HG03135 (cell line): ENCODE measurements at regions not wholly inside any gene's neighbourhood (a gene's known extent, or its start where the extent isn't known, plus 50 kb on each side); places are given as distances from the start of the nearest gene placed in this dataset.
A peak's percentile ranks its signal among the peaks of the same experiment; 100 is the strongest.
"Not testable (repeated sequence)": the region's sequence is repeated elsewhere in the genome, so short reads cannot be mapped to it uniquely, and the experiment has no call there.

Experiments
- ATAC-seq: cut with Tn5 transposase; IDR thresholded peaks from one replicate; pipeline ENCODE4 v1.9.1; 2021; ENCODE audit warnings: mild to moderate bottlenecking, moderate library complexity; ENCODE audit not compliant: unreplicated experiment

DNA sequence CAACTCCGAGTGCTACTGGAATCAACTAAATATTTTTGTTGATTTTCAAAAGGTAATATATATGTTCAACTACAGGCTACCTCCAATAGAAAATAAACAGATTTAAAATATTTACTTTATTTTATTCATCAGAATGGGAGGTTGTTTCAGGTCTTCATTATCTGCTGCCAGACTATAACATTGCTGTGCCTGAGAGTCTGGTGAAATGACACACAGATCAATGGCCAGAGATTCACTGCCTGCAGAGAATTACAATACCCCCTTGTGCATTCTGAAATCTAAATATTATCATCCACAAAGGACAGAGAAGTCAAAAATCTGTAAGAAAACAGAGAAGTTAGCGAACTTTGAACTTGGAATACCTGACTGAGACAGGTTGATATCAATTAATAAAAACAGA, 667.8 kb upstream of the GJE1 start:
- ATAC-seq, result no peak

DNA sequence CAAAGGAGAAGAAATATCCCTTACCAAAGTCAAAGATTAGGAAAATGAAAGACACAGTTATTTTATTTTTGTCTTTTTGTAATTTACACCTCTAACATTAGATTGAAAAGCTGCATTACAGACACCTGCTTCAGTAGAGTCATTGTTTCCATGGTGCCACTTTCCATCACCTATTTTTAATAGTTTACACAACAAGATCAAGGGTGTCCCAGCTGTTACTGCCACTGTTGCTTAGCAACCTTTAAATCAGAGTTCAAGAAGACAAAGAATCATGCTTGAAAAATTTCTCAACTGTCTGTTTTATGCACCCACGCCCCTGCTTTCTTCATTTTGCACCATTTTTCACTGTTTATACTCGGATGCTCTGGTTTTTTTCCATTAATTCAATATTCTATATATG, 668.2 kb upstream of the GJE1 start:
- peak; percentile 81 for ATAC-seq

DNA sequence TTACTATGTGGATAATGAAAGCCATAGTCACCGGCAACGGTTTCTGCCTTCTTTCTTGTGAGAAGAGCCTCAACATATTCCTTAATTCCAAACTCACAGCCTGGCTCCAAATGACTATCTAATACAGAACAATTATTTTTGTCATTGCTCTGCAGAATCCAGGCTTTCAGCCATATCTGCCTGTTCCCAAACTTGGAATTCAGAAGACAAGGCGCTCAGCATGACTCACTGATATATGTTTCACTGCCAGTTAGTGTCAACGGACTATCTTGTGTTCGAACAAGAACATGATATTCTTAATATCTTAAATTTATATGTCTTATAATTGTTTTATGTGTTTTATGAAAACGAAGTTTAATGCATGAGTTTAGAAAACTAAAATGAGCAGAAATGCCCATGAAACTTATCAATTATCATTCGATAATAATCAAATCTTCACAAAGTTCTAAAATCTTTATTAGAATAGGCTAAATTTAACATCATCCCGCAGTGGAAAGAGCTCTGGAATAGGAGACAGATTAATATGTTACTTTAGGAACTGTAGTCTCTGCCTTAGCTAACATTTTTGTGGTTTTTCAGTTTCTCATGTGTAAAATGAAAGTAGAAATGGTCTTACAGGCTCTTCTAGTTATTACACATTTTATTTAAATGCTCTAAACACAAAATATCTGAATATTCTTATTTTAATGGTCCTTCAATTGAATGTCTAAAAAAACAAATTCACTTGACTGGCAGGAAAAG, 669.3 kb upstream of the GJE1 start:
- peak; percentile 78 for ATAC-seq

DNA sequence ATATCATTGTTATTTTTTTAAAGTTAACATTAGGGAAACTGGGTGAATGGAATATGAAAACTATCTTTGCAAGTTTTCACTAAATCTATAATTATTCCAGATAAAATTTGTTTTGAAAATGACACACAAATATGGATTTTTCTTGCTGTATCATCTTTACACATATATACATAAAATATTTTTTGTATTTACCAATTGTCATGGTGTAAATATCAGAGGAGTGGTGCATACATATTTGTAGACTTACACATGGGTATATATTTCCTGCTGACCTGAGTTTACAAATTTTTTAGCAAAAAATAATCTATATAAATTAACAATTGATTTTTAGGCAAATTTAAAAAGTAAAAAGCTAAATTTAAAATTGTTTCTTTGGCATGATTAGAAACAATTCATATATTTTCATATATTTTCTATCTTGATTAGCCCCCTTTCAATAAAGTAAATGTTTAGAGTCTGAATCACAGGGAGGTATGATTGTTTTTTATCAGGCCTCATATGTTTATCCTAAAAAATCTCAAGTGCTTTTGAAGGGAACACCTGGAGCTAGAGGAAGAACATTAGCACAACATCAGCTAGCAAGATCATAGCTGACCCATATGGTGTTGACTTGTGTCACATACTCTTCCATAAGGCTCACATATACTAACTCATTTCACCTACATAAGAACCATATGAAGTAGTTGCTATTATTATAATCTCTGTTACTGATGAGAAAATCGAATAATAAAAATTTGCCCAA, 671.8 kb upstream of the GJE1 start:
- no peak for ATAC-seq

DNA sequence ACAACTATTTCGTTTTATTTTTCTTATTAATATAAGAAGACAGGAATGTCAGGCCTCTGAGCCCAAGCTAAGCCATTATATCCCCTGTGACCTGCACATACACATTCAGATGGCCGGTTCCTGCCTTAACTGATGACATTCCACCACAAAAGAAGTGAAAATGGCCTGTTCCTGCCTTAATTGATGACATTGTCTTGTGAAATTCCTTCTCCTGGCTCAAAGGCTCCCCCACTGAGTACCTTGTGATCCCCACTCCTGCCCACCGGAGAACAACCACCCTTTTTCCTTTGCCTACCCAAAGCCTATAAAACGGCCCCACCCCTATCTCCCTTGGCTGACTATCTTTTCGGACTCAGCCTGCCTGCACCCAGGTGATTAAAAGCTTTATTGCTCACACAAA, 672.5 kb upstream of the GJE1 start:
- ATAC-seq, result not testable (repeated sequence)

DNA sequence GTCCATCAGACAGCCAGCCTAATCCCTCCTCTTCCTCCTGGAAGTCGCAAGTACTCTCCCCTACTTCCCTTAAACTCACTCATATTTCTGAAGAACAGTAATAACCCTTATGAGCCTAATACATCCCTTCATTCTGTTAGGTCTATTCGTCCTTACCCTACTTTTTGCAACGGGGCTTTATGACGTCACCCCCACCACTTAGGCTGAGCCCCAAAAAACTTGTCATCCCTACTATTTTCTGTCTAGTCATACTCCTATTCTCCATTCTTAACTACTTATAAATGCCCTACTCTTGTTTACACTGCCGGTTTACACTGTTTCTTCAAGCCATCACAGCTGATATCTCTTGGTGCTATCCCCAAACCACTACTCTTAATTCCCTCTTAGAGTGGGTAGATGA, 674.7 kb upstream of the GJE1 start:
- not testable (repeated sequence) for ATAC-seq

DNA sequence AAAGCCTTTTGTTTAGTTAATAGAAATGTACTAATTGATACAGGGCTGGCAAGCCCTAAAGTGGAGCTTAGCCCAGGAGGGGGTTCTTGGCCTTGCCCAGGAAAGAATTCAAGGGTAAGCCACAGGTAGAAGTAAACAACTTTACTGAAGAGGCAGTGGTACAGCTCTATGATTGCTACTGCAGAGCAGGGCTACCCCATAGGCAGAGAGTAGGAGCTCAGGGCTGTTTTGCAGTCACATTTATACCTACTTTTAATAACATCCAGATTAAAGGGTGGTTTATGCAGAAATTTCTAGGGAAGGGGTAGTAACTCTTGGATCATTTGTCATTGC, 680.4 kb upstream of the GJE1 start:
- ATAC-seq, result no peak

DNA sequence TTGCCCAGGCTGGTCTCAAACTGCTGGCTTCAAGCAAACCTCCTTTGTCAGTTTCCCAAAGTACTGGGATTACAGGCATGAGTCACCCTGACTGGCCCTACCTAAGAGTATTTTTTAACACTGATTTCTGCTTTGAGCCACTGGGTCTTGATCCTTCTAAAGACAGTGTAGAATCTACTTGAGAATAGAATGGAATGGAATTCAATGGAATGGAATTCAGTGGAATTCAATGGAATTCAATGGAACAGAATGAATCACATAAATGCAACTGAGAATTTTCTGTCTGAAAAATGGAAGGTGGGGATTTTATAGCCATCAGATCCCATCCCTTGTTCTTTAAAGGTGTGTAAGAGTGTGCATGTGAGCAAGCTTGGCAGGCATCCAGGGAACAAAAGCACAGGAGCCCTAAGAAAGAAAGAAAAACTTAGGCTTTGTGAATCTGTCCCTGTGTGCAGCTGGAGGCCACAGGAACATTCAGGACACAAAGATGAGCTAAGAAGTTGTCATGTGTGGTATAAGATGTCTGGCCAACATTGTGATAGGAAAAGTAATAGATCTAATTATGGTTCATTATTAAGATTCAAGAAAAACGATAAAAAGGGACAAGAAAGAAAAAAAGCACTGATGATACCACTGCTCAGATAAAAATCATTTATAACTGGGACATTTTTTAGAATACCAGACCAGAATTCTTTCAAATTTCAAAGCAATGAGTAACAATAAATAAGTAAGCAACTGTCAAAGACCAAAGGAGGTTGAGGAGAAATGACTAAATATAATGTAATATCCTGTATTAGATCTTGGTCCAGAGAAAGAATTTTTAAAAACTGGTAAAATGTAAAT, 681.0 kb upstream of the GJE1 start:
- no peak for ATAC-seq

DNA sequence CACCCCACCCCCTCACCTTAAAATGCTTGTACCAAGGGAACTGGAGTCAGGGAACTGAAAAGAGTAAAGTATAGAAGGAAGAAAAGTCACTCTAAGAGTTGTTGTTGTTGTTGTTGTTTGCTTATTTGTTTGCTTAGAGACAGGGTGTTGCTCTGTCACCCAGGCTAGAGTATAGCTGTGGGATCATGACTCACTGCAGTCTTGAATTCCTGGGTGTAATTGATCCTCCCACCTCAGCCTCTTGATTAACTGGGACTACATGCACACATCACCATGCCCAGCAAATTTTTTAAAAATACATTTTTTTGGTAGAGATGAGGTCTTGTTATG, 681.6 kb upstream of the GJE1 start:
- ATAC-seq, result no peak

DNA sequence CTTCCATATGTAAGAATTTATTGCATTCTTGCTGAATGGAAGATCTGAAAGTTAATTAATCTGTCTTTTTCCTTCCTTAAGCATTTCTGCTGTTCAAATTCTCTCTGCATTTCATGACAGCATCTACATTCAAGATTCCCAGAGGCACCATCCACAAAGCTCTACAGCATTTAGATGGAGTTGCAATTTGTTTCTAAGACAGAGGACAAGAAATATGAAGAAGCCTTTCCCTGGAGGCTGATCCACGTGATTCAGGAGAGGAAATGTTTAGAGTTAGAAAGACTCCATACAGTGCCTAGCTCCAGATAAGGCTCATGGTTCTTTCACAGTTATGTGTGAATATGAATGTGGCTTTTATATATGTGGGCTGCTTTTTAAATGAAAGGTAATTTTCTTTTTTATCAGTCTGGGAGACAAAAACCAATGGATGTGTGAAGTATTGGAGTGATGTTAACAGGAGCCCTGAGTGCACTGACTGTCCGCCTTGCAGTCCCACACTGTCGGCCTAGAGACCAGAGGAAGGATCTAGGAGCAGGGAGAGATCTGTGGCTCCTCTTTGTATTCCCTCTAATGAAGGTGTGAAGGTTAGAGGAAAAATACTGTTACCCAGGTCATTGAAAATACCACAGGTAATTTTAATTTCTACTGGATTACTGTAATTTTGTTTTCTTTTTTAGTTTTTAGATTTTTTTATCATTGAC, 686.6 kb upstream of the GJE1 start:
- ATAC-seq, result no peak

DNA sequence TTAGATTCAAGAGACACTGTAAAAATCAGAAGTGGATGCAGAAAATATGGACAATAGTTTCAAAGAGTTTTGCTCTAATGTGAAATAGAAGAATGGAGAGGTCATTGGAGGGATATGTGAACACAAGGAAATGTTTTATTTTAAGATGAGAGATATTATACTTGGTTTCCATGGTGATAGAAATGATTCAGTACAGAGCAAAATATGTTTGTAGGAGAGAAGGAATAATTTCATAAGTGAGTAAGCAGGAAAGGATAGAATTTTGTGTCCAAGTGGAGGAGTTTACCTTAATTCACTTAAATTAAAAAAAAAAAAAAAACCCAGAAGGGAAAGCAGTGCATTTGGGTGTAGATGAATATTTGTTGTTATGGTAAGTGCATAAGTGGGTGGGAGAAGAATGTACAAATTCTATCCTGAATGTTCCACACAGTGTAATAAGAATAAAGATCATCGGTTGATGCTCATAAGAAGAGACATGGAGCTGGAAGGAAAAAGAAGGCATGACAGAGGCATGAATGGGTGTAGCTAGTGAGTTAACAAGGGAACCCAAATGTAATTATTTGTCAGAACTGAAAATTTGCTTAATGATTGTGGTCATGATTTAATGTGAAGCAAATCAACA, 688.9 kb upstream of the GJE1 start:
- no peak for ATAC-seq

DNA sequence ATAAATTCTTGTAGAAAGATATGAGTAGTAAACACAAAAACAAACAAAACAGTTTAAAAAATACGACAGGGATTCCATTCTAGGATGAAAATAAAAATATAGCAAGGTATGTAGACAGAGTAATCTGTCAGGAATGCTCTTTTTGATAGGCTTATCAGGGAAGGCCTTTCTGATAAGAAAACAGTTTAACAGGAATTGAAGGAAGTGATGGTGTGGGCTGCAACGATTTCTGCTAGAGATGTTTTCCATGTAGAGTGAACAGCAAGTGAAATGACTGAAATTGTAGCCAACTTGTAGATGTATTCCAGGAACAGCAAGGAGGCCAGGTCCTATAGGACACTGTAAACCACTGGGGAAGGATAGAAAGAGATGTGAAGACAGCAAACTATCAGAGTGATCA, 689.7 kb upstream of the GJE1 start:
- no peak for ATAC-seq

DNA sequence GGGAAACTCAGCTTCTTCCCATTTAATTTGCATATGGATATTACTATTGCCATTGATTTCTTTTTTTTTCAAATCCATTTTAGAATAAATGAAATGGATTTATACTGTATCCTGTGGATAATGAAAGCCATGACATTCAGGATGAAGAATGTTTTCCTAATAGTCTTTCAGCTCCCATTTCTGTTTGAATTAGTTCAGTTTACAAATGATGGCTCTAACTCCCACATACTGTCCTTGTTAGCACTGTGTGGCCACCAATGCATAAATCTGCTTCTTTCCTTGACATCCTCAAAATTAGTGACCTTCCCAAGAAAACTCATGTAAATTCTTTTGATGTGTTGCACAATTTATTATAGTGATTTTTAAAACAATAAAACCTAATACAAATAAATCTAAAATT, 693.2 kb upstream of the GJE1 start:
- ATAC-seq, result no peak

DNA sequence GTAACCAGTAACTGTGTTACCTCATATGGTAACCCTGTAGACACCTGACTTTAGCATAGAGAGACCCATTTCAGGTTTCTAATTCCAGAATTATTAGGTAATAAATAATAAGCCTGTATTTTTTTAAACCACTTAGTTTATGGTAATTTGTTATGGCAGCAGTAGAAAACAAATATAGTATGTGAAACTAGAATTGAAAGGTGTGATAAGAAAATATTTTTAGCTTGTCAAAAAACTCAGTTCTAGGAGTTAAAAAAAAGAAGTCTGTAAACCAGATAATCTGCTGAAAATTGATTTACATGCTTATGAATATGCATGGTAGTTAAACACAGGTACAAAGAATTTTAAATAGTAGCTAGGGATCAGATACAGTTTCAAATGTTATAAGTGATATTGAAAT, 695.0 kb upstream of the GJE1 start:
- no peak for ATAC-seq

DNA sequence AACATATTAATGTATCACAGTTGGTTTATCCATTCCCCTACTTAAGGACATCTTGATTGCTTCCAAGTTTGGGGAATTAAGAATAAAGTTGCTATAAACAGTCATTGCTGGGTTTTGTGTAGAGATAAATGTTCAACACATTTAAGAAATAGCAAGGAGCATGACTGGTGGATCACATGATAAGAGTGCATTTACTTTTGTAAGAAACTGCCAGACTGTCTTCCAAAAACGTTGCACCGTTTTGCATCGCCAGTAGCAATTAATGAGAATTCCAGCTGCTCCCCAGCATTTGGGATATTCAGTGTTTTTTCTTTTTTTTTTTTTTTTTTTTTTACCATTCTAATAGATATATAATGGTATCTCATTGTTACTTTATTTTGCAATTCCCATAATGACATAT, 695.7 kb upstream of the GJE1 start:
- no peak for ATAC-seq

DNA sequence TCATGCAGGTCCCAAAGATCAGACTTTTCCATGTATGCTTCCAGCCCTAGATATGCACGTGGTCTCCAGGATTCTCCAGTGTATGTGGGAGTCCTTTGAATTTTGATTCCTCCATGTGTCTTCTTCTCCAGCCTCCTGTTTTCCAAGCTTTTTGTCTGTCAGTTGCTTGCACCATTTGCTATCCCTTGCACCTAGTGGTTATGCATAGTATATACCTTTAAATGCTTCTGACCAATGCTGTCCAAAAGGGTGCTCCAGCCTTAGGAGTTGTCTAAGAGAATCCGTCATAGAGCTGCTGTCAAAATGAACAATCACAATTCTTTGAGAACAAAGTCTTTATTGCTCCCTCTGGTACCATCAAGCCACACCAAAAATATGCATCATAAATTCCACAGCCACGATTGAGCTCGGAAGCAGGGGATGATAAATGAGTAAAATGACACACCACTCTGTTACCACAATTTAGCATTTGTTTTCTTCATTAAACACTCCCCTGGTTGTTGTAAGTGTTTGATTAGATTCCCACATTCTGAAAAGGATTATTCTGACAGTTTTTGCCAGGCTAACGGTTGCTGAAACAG, 706.2 kb upstream of the GJE1 start:
- ATAC-seq, result no peak

DNA sequence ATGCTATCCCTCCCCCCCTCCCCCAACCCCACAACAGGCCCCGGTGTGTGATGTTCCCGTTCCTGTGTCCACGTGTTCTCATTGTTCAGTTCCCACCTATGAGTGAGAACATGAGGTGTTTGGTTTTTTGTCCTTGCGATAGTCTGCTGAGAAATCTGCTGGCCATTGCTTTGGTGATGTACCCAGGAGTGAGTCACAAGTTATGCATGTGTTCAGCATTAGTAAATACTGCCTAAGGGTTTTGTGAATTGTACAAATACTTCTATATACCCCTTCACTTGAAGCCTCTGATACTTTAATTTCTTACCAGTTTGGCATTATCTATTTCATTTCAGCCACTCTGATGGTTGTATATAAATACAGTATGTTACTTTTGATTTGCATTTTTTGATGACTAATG, 711.3 kb upstream of the GJE1 start:
- no peak for ATAC-seq

DNA sequence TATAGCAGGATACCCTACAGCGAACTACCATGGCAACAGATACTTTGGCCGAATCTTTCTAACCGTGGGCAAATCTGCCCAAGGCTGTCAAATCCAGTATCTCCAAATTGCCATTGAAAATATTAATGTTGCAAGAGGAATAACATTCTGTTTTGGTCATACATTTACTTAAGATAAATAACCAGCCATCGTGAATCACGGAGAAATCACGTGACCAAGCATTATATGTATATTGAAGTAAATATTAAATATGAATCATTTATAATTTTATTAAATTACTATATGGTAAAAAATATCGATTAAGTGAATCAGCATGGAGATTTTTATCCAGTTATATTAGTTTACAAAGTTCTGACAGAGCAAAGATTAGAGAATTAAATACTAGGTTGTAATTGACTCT, 714.6 kb upstream of the GJE1 start:
- no peak for ATAC-seq

DNA sequence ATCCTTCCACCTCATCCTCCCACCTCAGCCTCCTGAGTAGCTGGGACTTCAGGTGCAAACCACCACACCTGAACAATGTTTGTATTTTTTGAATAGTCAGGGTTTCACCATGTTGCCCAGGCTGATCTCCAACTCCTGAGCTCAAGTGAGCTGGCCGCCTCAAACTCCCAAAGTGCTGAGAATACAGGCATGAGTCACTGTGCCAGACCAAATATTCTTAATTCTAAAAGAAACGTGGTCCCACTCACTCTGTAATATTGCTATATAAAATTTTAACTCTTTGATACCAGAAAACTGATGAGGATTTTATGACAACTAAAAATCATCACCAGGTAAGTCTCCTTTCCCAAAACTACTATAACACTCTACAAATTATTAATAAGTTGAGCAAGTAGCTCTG, 716.8 kb upstream of the GJE1 start:
- ATAC-seq, result no peak

DNA sequence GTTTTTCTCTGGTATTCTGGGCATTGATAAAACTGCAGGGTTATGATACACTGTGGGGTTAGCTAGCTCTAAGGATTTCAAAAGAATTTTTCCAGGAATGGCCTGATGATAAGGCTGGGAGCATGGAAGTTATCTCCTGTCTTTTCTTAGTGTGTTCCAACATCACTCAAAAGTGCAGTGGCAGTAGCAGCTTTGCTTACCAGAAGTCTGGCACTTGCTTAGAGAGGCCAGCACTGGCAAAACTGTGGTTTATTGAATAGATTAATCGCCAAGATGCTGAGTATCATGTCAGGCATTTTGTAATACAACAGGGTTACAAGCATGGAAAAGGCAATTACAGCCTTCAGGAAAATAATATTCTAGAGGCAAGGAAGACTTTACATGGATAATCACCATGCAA, 719.5 kb upstream of the GJE1 start:
- no peak for ATAC-seq

DNA sequence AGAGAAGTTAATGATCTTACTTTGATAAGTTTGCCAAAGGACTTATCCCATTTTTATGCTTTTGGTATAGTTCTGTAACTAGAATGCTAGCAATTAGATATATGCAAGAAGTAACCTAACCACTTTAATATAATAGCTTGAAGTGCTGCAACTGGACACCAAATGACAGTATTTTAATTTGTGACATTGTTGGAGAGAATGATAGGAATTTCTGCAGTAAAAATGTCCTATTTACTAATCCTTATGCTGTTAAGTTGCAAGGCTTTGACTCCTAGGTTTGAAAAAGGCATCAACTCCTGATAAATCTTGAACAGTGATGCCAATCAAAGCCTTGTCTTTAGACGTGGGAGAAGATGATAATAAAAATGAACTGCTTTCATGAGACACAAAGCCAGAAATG, 726.0 kb upstream of the GJE1 start:
- ATAC-seq, result no peak
